GM21381 (cell line): ENCODE measurements at regions not wholly inside any gene's neighbourhood (a gene's known extent, or its start where the extent isn't known, plus 50 kb on each side); places are given as distances from the start of the nearest gene placed in this dataset.
"Not testable (repeated sequence)": the region's sequence is repeated elsewhere in the genome, so short reads cannot be mapped to it uniquely, and the experiment has no call there.

ENCODE experiments used
- ATAC-seq: cut with Tn5 transposase; IDR thresholded peaks from one replicate; pipeline ENCODE4 v1.9.1; 2021; ENCODE audit warnings: mild to moderate bottlenecking, moderate library complexity; ENCODE audit not compliant: unreplicated experiment

DNA sequence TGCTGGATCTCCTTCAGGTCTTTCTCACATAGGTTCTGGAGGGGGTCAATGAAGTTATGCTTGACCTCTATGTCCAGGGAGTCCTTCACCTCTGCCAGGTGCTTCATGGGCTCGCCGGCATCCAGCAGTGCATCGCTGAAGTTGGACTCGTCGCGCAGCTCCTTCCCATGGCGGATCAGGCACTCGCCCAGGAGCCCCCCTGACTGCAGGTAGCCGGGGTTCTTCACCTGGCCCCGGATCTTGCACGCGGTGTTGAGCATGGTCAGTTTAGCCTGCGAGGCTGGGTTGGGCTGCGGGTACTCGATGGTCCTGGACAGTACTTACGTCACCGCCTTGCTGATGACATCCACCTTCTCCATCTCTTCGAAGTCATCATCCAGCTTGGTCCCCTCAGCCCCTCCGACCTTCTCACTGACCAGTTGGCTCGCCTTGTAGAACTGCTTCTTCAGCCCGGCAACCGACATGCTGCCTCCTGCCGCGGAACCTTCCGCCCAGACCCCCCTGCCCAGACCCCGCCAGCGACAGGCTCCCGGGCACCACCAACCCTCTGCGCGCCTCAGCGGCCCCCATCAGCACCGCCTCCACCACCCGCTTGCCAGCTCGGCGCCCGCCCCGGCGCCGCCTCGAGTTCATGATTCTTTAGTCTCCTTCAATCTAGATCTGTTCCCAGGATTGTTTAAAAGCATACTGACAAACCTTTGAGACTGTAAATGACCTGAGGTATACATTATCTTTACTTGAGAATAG lies 99.8 kb downstream of the KPNA2 start:
- no peak for ATAC-seq

DNA sequence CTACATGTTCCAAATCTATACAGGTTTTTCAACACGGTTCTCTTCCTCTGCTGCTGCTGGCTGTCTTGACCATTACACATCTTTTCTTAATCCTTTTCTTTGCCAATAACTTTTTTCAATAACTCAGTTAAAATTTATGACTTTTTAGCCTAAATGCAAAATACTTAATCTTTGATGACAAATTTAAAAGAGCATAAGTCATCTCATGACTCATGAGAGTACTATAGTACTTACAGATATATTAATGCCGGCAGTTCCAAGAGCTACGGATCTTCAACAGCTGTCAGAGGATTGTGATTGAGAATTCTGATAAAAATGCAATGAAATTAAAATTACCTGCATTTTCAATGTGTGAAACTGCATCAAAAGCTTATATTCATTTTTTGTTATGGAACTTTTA lies 105.5 kb downstream of the KPNA2 start:
- no peak for ATAC-seq

DNA sequence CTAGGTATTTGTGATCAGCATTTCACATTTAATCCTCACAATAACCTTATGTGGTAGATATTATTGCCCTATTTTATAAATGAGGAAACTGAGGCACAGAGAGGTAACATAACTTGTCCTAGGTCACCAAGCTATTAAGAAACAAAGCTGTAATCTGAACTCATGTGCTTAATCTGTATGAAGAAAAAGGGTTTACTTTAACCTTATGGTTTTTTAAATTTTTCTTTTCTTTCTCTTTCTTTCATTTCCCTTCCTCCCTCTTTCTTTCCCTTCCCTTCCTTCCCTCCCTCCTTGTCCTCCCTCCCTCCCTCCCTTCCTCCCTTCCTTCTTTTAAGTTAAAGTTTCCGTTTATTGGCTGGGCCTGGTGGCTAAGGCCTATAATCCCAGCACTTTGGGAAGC lies 105.2 kb upstream of the AMZ2 start:
- no peak for ATAC-seq

DNA sequence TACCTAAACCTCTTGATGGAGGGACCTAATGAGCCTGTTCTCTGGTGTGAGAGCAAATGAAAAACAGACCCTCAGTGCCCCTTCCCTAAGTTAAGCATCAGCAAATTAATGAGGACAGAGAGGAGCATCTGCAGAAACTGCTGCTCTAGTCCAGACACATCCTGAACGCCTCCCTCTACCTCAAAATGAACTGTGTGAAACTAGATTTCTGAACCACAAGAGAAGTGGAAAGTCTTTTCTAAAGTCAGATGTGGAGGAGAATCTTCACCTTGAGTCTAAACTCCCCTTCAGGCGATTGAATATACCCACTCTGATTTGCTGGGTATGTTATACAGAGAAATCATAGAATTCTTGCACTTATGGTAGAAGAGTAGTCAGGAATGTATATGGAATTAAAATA lies 104.4 kb upstream of the AMZ2 start:
- no peak for ATAC-seq

DNA sequence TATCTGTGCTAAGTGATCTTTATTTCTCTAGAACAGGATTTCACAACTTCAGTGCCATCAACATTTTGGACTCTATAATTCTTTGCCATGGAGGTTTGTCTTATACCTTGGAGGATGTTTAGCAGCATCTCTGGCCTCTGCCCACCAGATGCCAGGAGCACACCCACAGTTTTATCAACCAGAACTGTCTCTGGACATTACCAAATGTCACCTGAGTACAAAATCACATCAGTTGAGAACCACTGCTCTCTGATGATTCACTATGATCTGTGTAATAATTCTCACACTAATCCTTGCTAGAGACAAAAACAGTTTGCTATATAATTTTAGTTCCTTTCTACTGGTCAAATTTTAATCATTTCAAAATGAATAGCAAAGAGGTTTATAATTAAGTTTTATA lies 102.8 kb upstream of the AMZ2 start:
- ATAC-seq: no peak

DNA sequence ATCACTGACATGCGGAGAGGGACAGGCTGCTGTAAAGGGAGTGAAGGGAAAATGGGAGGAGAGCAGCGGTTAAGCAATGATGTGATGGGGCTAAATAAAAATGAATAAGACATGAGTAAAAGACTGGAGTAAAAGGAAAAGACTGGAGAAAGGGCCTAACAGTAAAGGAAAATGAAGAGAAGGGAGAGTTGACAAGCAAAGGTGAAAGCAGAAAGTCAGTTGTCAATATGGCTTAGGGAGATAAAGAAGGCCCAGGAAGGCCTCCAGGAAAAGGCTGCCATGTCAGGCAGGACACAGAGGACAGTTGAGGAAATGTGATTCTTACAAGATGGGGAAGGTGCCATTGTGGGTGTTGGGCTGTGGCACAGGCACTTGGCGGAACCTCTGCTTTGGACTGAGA lies 98.9 kb upstream of the AMZ2 start:
- no peak for ATAC-seq

DNA sequence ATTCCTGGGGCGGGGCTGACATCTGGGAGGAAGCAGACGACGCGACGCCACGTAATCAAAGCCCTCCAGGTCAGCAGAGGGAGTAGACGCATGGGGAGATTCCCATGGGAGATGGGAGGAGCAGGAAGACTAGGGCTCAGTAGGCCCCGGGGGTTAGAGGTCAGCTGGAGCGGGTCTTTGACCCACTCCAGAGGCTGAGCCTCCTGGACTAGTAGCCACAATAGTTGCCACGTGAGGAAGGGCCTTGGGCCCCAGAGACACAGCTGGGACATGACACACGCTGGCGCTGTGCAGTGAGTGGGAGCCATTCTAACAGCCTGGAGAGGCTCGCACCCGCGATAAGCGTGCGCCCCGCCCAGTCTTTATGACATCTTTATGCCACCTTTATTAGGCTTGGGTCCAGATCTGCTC lies 95.7 kb upstream of the AMZ2 start:
- ATAC-seq: no peak

DNA sequence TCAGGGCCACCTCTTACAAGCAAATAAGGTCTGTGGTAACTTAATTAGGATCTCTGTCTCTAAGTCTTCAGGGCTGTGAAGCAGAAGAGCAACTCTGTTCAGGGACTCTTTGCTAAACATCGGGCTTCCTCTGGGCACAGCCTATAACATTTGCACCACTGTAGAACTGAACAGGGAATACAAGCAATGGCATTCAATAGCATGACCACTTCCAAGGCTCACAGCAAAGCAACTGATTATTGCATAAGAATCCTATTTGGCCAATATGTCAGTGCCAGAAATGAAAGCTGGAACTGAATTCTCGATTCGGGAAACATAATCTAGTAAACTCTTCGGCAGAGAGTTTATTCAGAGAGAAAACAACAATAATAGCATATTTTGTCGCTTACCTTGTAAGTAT lies 92.2 kb upstream of the AMZ2 start:
- ATAC-seq: no peak

DNA sequence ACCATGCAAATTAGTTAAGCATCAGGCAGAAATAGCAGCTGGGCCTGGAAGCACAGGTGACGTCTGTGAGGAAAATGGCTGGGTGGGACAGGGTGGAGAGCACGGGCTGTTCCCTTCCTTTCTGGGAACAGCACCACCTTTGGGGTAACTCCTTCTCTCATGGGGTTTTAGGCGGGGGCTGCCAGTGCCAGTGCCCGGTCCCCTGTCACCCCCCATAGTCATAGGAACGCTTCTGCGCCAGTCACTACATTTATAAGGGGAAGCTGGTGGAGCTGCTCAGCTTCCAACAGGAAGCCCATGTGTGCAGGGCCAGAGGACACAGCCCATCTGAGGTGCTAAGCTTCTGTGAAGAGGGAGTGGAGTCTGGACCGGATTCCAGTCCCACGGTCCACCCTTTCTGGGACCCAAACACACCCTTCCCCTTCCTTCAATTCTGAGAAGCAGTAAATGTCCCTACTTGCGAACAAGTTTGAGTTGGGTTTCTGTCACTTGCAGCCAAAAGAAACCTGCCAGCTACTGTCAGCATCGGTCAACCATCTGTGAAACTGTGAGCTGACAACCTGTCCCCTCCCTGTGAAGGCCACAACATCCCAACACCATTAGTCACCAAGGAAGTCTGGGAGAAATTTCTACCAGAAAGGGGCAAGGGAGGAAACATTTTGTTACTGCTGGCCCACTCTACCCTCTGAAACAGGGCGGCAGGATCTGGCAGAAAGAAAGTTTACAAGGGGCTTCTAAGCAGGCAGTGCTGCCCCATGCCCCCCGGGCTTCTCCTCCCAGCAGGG lies 86.0 kb upstream of the AMZ2 start:
- no peak for ATAC-seq

DNA sequence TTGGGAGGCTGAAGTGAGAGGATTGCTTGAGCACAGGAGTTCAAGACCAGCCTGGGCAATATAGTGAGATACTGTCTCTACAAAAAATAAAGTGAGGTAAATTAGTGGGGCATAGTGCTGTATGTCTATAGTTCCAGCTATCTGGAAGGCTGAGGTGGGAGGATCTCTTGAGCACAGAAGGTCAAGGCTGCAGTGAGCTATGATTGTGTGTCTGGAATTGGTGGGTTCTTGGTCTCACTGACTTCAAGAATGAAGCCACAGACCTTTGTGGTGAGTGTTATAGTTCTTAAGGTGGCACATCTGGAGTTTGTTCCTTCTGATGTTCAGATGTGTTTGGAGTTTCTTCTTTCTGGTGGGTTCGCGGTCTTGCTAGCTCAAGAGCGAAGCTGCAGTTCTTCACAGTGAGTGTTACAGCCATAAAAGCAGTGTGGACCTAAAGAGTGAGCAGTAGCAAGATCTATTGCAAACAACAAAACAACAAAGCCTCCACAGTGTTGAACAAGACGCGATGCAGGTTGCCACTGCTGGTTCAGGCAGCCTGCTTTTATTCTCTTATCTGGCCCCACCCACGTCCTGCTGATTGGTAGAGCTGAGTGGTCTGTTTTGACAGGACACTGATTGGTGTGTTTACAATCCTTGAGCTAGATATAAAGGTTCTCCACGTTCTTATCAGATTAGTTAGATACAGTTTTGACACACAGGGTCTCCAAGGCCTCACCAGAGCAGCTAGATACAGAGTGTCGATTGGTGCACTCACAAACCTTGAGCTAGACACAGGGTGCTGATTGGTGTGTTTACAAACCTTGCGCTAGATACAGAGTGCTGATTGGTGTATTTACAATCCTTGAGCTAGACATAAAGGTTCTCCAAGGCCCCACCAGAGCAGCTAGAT lies 79.3 kb upstream of the AMZ2 start:
- ATAC-seq: not testable (repeated sequence)

DNA sequence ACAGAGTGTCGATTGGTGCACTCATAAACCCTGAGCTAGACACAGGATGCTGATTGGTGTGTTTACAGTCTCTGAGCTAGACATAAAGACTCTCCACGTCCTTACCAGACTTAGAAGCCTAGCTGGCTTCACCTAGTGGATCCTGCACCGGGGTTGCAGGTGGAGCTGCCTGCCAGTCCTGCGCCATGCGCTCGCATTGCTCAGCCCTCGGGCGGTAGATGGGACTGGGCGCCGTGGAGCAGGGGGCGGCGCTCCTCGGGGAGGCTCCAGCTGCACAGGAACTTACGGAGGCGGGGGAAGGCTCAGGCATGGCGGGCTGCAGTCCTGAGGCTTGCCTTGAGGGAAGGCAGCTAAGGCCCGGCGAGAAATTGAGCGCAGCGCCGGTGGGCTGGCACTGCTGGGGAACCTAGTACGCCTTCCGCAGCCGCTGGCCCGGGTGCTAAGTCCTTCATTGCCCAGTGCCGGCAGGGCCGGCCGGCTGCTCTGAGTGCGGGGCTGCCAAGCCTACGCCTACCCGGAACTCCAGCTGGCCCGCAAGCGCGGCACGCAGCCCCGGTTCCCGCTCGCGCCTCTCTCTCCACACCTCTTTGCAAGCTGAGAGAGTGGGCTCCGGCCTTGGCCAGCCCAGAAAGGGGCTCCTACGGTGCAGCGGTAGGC lies 78.5 kb upstream of the AMZ2 start:
- ATAC-seq: not testable (repeated sequence)

DNA sequence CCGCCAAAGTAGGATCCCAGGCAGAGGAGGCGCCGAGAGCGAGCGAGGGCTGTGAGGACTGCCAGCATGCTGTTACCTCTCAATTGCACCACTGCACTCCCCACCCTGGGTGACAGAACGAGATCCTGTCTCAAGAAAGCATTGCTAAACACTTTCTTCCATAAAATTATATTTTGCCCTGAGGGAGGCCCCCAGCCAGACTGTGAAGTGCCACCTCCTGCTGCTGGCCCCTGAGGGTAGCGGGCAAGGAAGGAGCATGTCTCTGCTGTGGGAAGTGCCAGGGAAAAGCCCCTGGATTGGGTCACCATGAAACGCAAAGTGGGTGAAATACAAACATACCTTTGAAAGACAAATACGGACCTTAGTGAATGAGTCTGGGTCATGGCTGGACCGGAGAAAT lies 78.0 kb upstream of the AMZ2 start:
- no peak for ATAC-seq

DNA sequence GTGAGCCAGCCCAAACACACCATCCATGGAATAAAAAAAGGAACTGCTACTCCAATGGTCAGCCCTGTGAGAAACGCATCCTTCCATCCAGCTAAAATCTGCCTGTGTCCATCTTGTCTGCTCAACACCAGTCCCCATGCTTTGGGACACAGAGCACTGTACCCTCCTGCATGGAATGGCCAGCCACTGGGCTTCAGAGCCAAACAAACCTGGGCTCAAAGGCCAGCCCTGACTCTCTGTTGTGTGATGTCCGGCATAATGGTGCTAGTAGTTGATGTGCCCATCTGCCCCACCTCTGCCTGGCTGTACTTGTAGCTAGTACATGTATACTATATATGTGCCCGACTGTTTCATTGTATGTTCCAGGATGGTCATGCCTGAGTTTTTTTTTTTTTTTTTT lies 77.6 kb upstream of the AMZ2 start:
- ATAC-seq: no peak

DNA sequence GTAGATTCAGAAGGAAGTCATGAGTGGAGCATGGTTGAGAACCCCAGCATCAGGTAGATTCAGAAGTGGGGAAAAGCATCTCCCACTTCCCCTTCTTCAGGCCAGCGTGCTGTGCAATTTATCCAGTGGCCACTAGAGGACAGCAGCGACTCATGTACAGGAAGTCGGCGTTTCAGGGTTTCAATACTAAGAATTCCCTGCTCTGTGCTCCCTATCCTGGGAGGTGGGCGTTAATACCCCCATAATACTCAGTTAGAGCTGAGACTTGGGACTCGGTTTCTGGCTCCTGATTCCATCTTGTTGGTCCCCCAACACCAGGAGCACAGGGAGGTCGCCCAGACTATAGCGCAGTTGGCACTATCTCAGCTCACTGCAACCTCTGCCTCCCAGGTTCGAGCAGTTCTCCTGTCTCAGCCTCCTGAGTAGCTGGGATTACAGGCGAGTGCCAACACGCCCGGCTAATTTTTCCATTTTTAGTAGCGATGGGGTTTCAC lies 75.3 kb upstream of the AMZ2 start:
- peak; percentile 62 for ATAC-seq

DNA sequence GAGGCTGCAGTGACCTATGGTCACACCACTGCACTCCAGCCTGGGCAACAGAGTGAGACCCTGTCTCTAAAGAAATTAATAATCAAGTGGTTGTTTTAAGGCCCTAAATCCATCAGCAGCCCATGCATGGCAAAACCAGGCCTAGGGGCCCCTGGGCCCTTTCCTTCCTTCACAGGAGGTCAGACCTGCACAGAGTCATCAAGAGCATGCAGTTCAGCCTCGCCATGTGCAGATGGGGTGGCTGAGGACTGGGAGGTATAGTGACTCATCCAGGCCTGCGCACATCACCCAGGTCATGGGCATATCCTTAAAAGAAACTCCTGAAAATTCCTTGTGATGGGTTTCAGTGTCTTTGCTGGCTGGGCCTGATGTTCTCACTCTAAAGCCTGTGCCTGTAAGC lies 72.4 kb upstream of the AMZ2 start:
- ATAC-seq: no peak

DNA sequence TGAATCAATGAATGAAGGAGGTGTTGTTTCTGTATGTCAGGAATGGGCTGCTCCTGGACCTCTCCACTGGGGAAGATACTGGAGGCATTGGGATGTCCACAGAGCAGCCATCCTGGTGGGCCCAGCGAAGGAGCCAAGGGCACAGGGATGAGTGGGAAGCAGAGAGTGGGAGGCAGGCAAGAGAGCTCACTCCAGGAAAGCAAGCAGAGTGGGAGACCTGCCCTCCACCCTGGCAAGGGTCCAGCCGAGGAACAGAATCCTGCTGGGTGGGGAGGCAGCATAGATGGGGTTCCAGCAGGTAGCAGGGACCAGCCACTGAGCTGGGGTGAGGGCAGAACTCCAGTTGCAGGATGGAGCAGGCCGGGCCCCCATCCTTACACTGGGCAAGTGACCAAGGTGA lies 71.9 kb upstream of the AMZ2 start:
- no peak for ATAC-seq

DNA sequence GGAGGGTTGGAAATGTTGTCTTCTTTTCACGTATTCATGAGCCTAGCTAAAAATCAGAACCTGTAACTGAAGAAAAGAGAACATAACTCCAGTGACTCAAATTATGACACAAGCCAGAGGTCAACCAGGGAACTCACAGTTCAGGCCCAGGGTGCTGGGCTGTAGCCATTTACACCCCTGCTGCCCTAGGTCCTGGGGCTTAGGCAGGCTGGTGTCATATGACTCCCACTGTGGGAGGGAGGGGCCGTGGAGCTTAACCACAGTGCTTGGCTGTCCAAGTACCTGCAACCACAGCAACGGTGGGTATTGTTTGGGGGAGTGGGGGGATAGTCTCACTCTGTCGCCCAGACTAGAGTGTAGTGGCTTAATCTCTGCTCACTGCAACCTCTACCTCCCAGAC lies 71.1 kb upstream of the AMZ2 start:
- no peak for ATAC-seq

DNA sequence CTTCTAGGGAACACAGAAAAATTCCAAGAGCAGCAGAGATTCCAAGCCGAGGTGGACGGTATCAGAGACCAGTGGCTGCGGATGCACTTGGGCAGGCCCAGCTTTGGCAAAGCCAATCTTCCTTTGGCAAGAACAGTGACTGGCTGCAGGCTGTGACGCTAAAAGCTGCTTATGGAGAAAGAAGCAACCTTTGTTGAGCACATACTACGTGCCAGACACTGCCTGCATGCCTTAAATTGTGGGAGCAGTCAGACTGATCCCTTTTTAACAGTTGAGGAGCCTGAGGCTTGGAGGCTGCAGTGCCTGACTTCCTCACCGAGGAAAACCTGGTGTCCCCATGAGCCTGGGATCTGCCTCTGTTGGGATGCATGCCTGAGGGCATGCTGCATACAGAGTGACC lies 69.0 kb upstream of the AMZ2 start:
- no peak for ATAC-seq

DNA sequence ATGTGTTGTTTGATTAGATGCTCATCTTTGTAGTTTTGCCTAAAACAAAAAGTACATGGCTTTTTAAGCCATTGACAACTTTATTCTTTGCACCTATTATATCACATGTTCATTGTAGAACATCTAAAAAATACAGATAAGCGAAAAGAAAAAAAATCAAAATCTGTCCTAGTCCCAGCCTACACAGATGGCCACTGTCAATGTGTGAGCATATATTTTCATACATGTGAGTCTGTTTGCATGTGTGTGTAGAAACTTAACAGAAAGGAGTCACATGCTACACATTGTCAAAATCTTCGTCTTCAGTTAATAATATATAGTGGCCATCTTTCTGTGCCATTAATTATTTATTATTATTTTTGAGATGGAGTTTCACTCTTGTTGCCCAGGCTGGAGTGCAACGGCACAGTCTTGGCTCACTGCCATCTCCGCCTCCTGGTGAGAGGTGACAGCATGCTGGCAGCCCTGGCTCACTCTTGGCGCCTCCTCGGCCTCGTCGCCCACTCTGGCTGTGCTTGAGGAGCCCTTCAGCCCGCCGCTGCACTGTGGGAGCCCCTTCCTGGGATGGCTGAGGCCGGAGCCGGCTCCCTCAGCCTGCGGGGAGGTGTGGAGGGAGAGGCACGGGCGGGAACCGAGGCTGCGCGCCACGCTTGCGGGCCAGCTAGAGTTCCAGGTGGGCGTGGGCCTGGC lies 68.5 kb upstream of the AMZ2 start:
- ATAC-seq: no peak

DNA sequence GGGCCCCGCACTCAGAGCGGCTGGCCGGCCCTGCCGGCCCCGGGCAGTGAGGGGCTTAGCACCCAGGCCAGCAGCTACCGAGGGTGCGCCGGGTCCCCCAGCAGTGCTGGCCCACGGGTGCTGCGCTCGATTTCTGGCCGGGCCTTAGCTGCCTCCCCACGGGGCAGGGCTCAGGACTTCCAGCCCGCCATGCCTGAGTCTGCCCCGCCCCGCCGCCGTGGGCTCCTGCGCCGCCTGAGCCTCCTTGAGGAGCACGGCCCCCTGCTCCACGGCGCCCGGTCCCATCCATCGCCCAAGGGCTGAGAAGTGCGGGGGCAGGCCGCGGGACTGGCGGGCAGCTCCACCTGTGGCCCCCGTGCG lies 67.9 kb upstream of the AMZ2 start:
- no peak for ATAC-seq

DNA sequence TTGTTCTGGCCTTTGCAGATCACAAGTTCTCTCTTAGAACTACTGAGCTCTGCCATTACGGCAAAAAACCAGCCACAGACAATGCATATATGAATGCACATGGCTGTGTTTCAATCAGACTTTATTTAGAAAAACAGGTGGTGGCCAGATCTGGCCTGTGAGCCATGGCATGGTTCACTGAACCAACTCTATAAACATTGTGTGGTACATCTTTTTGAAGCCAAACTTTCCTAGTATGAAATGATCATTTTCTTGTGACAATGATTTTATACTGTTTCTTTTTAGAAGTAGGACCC lies 65.9 kb upstream of the AMZ2 start:
- ATAC-seq: peak; percentile 28
